K562 (cell line): ENCODE measurements at regions not wholly inside any gene's neighbourhood (a gene's known extent, or its start where the extent isn't known, plus 50 kb on each side); places are given as distances from the start of the nearest gene placed in this dataset.

Experiments
- ATAC-seq: fragments of 200-7000 bp; cut with Tn5 transposase; 3 replicates; pipeline ENCODE4 v1.9.1; 2020; ENCODE audit warnings: moderate library complexity
- BruUV-seq: library from RNA; stranded (reverse); fragments of 400-500 nt; replicated peaks from 2 replicates; lab custom pipeline; 2021; lab: Mats Ljungman, UMichigan
- CTCF ChIA-PET: fragments of 300-600 bp; formaldehyde crosslinking; extraction: SDS; loops from one replicate; lab custom pipeline; 2021; ENCODE audit warnings: low intra/inter-chr PET ratio; lab: Yijun Ruan, JAX
- POLR2A ChIA-PET: fragments of 300-600, 350-650 bp; sonication (Branson Sonifier 250); formaldehyde crosslinking; extraction: SDS; loops from one replicate; lab custom pipeline; 2021; ENCODE audit warnings: antibody characterized with exemption, inconsistent platforms; lab: Yijun Ruan, JAX
- DNase-seq, 4 experiments: peaks; one replicate each; pipeline versions ENCODE4 v3.0.0 to v3.0.0-alpha.2; 2011 to 2018; ENCODE audit warnings: low spot score in 3 of 4, mixed read lengths in 3 of 4; ENCODE audit errors: extremely low read depth in 1 of 4
- FAIRE-seq: peaks from 2 replicates; lab custom pipeline; 2011; peaks lifted over from hg19 to GRCh38; lab: Jason Lieb, UNC
- H2AFZ ChIP-seq: 2 replicates; pipeline ENCODE4 v1.6.0; 2011; ENCODE audit warnings: low read depth, low read length, control low read depth, inconsistent platforms
- H3K27ac ChIP-seq: fragments of 200-600 bp; 3 replicates; pipeline ENCODE4 v1.8.0; 2011; ENCODE audit warnings: low read depth, mild to moderate bottlenecking, control low read depth, inconsistent platforms, low read length, moderate library complexity, mixed read lengths; ENCODE audit errors: extremely low read depth
- H3K27me3 ChIP-seq, 2 experiments: fragments of 300-600 bp in 1 of 2; 2 replicates in 1 of 2; 3 replicates in 1 of 2; pipeline versions ENCODE4 v1.6.0 to v1.8.0; 2011; ENCODE audit warnings: inconsistent platforms in 2 of 2, low read length in 2 of 2, mild to moderate bottlenecking in 1 of 2, mixed read lengths in 1 of 2, moderate library complexity in 1 of 2; ENCODE audit not compliant: control insufficient read depth in 2 of 2, insufficient read depth in 2 of 2
- H3K36me3 ChIP-seq: fragments of 300-600 bp; 3 replicates; pipeline ENCODE4 v1.8.0; 2011; ENCODE audit warnings: mild to moderate bottlenecking, low read length, inconsistent platforms; ENCODE audit not compliant: control insufficient read depth, insufficient read depth
- H3K4me1 ChIP-seq, 2 experiments: fragments of 200-600 bp in 1 of 2; replicated peaks in 1 of 2; 2 replicates in 1 of 2; 3 replicates in 1 of 2; pipeline versions ENCODE4 v1.5.1 to v1.8.0; 2011; ENCODE audit warnings: inconsistent platforms in 2 of 2, low read length in 2 of 2, mild to moderate bottlenecking in 1 of 2, mixed read lengths in 1 of 2, moderate library complexity in 1 of 2; ENCODE audit not compliant: control insufficient read depth in 2 of 2, insufficient read depth in 2 of 2
- H3K4me2 ChIP-seq: 2 replicates; pipeline ENCODE4 v1.6.1; 2011; ENCODE audit warnings: low read length, control low read depth, inconsistent platforms, mixed read lengths; ENCODE audit not compliant: insufficient read depth
- H3K4me3 ChIP-seq: fragments of 200-600 bp; sonication (generic), shearing (Covaris generic); 2 replicates; pipeline ENCODE4 v1.5.1; 2016; ENCODE audit warnings: control low read depth, inconsistent platforms
- H3K79me2 ChIP-seq: fragments of 200-600 bp; 3 replicates; pipeline ENCODE4 v1.8.0; 2011; ENCODE audit warnings: low read length, inconsistent platforms; ENCODE audit not compliant: control insufficient read depth, insufficient read depth
- H3K9ac ChIP-seq, 2 experiments: 2 replicates each; pipeline versions ENCODE4 v1.6.0 to v1.6.1; 2011; ENCODE audit warnings: low read depth in 2 of 2, low read length in 2 of 2, control low read depth in 1 of 2, inconsistent platforms in 1 of 2, mild to moderate bottlenecking in 1 of 2, mixed read lengths in 1 of 2; ENCODE audit not compliant: insufficient read depth in 1 of 2
- H3K9me1 ChIP-seq: one replicate; pipeline ENCODE4 v1.6.0; 2011; ENCODE audit warnings: inconsistent platforms, mild to moderate bottlenecking, low read length, moderate library complexity; ENCODE audit not compliant: control insufficient read depth, insufficient read depth
- H3K9me3 ChIP-seq: replicated peaks from 2 replicates; pipeline ENCODE4 v1.5.1; 2011; ENCODE audit warnings: low read depth, low read length, inconsistent platforms; ENCODE audit not compliant: control insufficient read depth, insufficient read depth
- H4K20me1 ChIP-seq: replicated peaks from 2 replicates; pipeline ENCODE4 v1.6.1; 2011; ENCODE audit warnings: low read length, inconsistent platforms, mixed read lengths; ENCODE audit not compliant: control insufficient read depth, insufficient read depth
- MCM2 ChIP-seq: fragments of 450-650 bp; IDR thresholded peaks from 2 replicates; pipeline ENCODE4 v1.6.1; 2017; ENCODE audit warnings: low read depth, mild to moderate bottlenecking
- XRCC5 ChIP-seq: fragments of 200-400 bp; formaldehyde crosslinking; IDR thresholded peaks from 2 replicates; pipeline ENCODE4 v1.6.1; 2017; ENCODE audit warnings: low read depth, mild to moderate bottlenecking, low read length
- ZMIZ1 ChIP-seq, 2 experiments: fragments of 150-350 bp in 1 of 2; IDR thresholded peaks; 2 replicates each; pipeline ENCODE4 v1.6.1; 2012 to 2016; ENCODE audit warnings: low read depth in 2 of 2, low read length in 2 of 2, mild to moderate bottlenecking in 1 of 2, moderate library complexity in 1 of 2
- ZNF561 ChIP-seq: fragments of 450-650 bp; formaldehyde crosslinking; conservative IDR thresholded peaks from 2 replicates; pipeline ENCODE4 v1.4.0; 2020; ENCODE audit warnings: mild to moderate bottlenecking, moderate library complexity
- WGBS: fragments of 100-300 bp; shearing (Covaris generic); methylation state at CpG from one replicate; pipeline ENCODE4 v1.1.6; 2016; ENCODE audit warnings: low coverage, mixed read lengths; ENCODE audit not compliant: insufficient coverage; ENCODE audit errors: missing lambda C conversion rate; 5-methylcytosine and 5-hydroxymethylcytosine counted together
- in situ Hi-C: fragments of 300-500 bp; cut with MboI; formaldehyde crosslinking; loops from 4 replicates; pipeline ENCODE4 v1.15.0; 2018; ENCODE audit warnings: inconsistent platforms, mixed read lengths
- intact Hi-C: fragments of 100-400 bp; cut with micrococcal nuclease; formaldehyde crosslinking; loops from 2 replicates; pipeline ENCODE4 v1.14.2; 2022

GRCh38 chr4:186949847-186950246, 226.2 kb upstream of the FAT1 start:
- in situ Hi-C loops (no loop called here), intact Hi-C loops (no loop called here)
- CTCF ChIA-PET, result no interaction called here
- Histone ChIP-seq H3K9me3 (no peaks in the 10 kb centered on the region), H3K27me3 (peaks cover 21 to 33% of the 10 kb centered on the region in 2 experiments; a peak in 4 of 5 replicates), H3K4me1 (peaks cover 0 to 4% of the 10 kb centered on the region in 2 experiments; a peak in 1 of 5 replicates), H3K79me2 (no peaks in the 10 kb centered on the region), H3K4me2 (no peak overlapping the region), H3K9ac (no peak overlapping the region), H3K4me3 (no peak overlapping the region), H3K36me3 (no peaks in the 10 kb centered on the region), H3K9me1 (no peaks in the 10 kb centered on the region), H2AFZ (no peak overlapping the region), H3K27ac (no peak overlapping the region), H4K20me1 (no peaks in the 10 kb centered on the region)
- POLR2A ChIA-PET, result no interaction called here
- FAIRE-seq (no peak), DNase-seq (no peak), ATAC-seq (no peak)
- TF ChIP-seq ZNF561 (CRISPR knock-in tag) (no peak), MCM2 (no peak), XRCC5 (no peak), ZMIZ1 (IDR thresholded peaks at IDR 0.05; ENCODE audit: low read depth in 2 of 2, low read length in 2 of 2) (no peak)
- 14% methylated on average over 6 of the region's 6 CpGs for WGBS
- BruUV-seq, result no TSS peak
